Uterus (tissue), 2 donors: ENCODE measurements at regions not wholly inside any gene's neighbourhood (a gene's known extent, or its start where the extent isn't known, plus 50 kb on each side); places are given as distances from the start of the nearest gene placed in this dataset.

ENCODE experiments used
- POLR2A ChIP-seq, 2 donors: fragments of 450-650 bp; IDR thresholded peaks; one replicate each; pipeline ENCODE4 v1.6.1; 2016; ENCODE audit warnings: antibody characterized with exemption in 2 of 2, mild to moderate bottlenecking in 1 of 2, moderate library complexity in 1 of 2
- TF ChIP-seq, protein P1 (sequence below), 4 experiments: fragments of 200-600 bp in 2 of 4; fragments of 450-650 bp in 2 of 4; sonication (generic) in 2 of 4; IDR thresholded peaks; one replicate each; pipeline ENCODE4 v1.5.1; 2016 to 2019; ENCODE audit warnings: antibody characterized with exemption in 4 of 4, mild to moderate bottlenecking in 2 of 4, moderate library complexity in 1 of 4

DNA sequence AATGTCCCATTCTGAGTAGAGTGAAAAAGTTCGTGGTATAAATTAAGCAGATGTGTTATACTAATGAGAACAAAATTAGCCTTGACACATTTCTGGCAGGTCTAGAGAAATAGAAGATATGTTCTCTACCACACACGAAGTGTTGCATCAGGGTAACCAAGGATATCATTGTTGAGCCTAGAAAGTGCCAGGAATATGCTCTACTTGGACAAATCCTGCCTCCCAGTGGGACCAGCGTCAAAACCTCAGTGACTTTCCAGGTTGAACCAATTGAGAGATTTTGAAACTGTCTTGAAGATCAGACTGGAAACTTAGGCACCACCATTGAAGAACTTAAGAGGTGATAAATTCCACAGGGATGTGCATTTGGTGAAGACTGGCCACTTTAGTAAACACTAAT lies 115.9 kb downstream of the HPGD start:
- TF ChIP-seq, protein P1, sequence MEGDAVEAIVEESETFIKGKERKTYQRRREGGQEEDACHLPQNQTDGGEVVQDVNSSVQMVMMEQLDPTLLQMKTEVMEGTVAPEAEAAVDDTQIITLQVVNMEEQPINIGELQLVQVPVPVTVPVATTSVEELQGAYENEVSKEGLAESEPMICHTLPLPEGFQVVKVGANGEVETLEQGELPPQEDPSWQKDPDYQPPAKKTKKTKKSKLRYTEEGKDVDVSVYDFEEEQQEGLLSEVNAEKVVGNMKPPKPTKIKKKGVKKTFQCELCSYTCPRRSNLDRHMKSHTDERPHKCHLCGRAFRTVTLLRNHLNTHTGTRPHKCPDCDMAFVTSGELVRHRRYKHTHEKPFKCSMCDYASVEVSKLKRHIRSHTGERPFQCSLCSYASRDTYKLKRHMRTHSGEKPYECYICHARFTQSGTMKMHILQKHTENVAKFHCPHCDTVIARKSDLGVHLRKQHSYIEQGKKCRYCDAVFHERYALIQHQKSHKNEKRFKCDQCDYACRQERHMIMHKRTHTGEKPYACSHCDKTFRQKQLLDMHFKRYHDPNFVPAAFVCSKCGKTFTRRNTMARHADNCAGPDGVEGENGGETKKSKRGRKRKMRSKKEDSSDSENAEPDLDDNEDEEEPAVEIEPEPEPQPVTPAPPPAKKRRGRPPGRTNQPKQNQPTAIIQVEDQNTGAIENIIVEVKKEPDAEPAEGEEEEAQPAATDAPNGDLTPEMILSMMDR (IDR thresholded peaks at IDR 0.05) = no peak
- TF ChIP-seq POLR2A (IDR thresholded peaks at IDR 0.05) = no peak
